ENCODE measurements at regions not wholly inside any gene's neighbourhood (a gene's known extent, or its start where the extent isn't known, plus 50 kb on each side); places are given as distances from the start of the nearest gene placed in this dataset.

GRCh38 chr1:219506936-219507335, 106.0 kb downstream of the ZC3H11B start (continued):
- TF ChIP-seq HDAC6 (IDR thresholded peaks at IDR 0.05; ENCODE audit: low read depth, low read length) (no peak), GTF2F1 (IDR thresholded peaks at IDR 0.05; ENCODE audit: borderline replicate concordance, low read depth, low read length) (no peak), GABPA (IDR thresholded peaks at IDR 0.05; ENCODE audit: borderline replicate concordance, insufficient read depth, low read length) (no peak), JUND (IDR thresholded peaks at IDR 0.05; ENCODE audit: low read length) (no peak), MAX (IDR thresholded peaks at IDR 0.05) (no peak)
